Globus pallidus (tissue), 1 donor: ENCODE measurements at regions not wholly inside any gene's neighbourhood (a gene's known extent, or its start where the extent isn't known, plus 50 kb on each side); places are given as distances from the start of the nearest gene placed in this dataset.

Source experiments
- DNase-seq: peaks from one replicate; pipeline ENCODE4 v3.0.0-alpha.2; 2015; ENCODE audit warnings: low spot score

DNA sequence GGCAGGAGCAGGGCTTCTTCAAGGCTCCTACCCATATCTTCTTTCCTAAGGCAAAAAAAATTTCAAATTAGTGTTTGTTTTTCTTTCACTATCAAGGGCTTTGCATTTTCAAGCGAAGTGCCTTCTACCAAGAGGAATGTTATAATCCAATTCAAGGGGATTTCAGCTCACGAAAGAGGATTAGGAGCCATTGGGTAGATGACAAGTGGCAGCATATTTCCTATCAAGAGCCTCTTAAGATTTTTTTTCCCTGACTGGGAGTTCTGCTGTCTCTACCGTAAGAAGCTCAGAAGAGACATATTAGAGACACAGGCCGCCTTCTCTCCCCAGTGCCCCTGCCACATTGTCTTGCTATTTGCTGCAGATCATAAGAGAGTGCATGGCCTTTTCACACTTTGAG is 55.9 kb upstream of the BMAL1 start:
- DNase-seq: no peak

DNA sequence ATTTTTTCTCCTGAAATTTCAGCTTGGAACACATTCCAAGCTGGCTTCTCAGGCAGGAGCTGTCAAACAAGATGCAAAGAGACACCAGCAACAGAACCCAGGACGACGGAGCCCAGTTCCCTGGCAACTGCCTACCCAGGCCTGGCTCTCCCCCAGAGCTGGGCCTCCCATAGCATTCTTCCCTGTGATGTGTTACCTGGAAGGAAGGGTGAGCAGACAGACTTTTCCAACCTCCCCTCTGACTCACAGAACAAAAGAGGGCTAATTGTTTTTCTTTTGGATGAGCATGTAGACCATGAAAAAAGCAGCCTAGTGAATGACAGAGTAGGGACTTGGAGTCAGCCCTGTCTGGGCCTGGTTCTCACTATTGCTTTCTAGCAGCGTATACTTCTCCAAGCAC is 55.3 kb upstream of the BMAL1 start:
- no peak for DNase-seq

DNA sequence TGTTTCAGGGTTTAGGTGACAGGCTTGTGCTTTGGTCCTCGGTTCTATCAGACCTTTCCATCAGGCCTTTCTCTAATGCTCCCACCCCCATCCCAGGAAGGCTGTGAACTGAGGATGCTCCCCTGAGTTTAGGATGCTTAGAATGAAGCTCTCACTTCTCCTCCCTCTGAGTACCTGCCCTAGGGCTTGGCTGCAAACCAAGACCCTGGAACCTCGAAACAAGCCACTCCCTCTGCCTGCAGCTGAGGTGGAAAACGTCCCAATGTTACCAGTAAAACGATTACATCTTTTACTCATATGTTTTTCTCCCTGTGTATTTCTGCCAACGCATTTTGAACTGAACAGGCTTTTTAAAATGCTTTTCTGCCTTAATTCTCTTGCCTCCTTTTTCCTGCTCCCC is 54.5 kb upstream of the BMAL1 start:
- no peak for DNase-seq

DNA sequence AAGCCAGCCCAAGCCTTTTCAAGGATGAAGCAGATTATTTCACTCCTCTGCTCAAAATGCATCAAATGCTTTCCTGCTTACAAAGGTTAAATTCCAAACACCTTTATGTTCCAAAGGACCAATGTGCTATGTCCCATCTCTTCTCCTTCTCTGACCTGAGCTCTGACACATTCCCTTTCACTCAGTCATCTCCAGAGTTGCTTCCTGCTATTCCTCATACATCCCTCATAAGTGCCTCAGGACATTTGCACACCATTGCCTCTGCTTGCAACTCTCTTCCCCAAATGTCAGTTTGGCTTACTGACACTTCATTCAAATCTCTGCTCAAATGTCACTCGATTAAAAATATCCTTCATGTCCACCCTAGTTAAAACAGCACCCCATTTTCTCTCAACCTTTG is 53.3 kb upstream of the BMAL1 start:
- no peak for DNase-seq

DNA sequence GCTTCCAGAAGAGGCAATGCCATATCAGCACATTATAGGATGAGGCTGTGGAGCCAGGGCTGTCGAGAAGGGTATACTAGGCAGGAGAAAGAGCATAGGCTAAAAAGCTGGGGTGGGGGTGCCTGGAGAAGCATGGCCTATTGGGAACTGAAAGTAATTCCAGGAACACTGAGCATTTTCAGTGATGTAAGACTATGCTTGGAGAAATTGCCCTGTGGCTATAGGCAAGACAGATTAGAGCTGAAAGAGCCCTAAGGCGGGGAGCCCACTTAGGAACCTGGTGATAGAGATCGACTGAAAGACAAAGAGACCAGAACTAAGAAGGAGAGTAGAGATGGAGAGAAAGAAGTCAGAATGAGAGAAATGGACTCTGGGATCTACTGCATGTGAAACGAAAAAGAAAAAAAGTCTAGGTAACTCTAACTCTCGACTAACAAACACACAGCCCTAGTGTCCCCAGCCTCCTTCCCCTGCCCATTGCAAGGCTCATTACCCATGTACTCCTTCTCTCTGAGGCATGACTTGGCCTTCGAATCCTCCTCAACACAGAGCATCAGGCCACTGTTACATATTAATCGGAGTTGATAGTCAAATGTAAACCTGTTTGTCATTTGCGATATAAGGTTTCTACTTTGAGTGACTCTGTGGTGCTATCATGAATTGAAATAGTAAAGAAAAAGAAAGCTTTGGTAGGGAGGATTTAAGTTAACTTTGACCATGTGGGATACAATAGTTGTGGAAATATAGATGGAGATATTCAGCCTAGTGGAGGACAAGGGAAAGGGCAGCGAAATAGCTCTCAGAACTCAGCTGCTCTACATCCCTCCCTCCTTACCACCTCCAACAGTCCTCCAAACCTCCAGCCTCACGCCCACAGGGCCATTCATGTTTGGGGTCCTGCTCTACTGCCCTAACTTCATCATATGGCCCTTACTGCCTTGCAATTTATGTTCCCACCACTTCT is 52.3 kb upstream of the BMAL1 start:
- no peak for DNase-seq

DNA sequence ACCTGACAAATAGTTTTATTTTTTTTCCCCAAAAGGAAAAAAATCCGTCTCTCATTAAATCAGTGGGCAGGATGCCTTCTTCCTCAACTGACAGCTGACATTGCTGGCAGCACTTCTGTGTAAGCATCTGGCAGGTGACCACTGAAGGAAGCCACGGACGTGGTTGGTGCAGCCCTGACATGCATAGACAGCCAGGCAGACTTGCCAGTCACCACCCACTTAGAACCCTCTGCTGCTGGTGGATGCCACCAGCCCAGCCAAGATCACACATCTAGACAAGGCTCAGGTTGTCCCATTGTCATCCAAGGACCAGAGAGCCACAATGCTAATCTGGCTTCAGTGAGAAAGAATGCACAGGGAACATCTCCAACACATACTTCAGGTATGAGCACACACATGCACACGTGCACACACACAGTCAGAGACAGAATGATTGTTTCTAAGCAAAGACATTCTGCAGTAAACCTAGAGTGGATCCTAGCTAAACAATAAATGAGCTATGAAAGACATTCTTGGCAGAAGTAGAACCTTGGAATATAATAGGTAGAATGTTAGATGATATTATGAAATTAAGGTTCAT is 49.8 kb upstream of the BMAL1 start:
- no peak for DNase-seq
